DOHH2 (cell line): ENCODE measurements at regions not wholly inside any gene's neighbourhood (a gene's known extent, or its start where the extent isn't known, plus 50 kb on each side); places are given as distances from the start of the nearest gene placed in this dataset.

Experiments
- H3F3A ChIP-seq: fragments of 200-600 bp; sonication (generic), shearing (Covaris generic); 2 replicates; pipeline ENCODE4 v1.6.0; 2016; ENCODE audit warnings: antibody characterized with exemption, mild to moderate bottlenecking; ENCODE audit not compliant: control insufficient read depth, insufficient read depth
- H3K27ac ChIP-seq: fragments of 200-600 bp; sonication (generic); 2 replicates; pipeline ENCODE4 v1.5.1; 2014; ENCODE audit warnings: low read depth, mild to moderate bottlenecking, low read length, moderate library complexity
- H3K27me3 ChIP-seq: fragments of 200-600 bp; sonication (generic); 2 replicates; pipeline ENCODE4 v1.6.1; 2014; ENCODE audit warnings: mild to moderate bottlenecking, low read length, mixed read lengths; ENCODE audit not compliant: control insufficient read depth
- H3K36me3 ChIP-seq: fragments of 200-600 bp; sonication (generic); 2 replicates; pipeline ENCODE4 v1.6.1; 2014; ENCODE audit warnings: mild to moderate bottlenecking, low read length, moderate library complexity, mixed read lengths; ENCODE audit not compliant: control insufficient read depth
- H3K4me1 ChIP-seq: fragments of 200-600 bp; sonication (generic); 2 replicates; pipeline ENCODE4 v1.6.1; 2014; ENCODE audit warnings: mild to moderate bottlenecking, low read length, mixed read lengths; ENCODE audit not compliant: control insufficient read depth
- H3K4me2 ChIP-seq: fragments of 200-600 bp; sonication (generic); 2 replicates; pipeline ENCODE4 v1.6.0; 2014; ENCODE audit warnings: mild to moderate bottlenecking, low read length, moderate library complexity
- H3K4me3 ChIP-seq: fragments of 200-600 bp; sonication (generic); 2 replicates; pipeline ENCODE4 v1.5.1; 2014; ENCODE audit warnings: mild to moderate bottlenecking, low read length, mixed read lengths
- H3K79me2 ChIP-seq: fragments of 200-600 bp; sonication (generic); 2 replicates; pipeline ENCODE4 v1.6.1; 2014; ENCODE audit warnings: mild to moderate bottlenecking, low read length, mixed read lengths; ENCODE audit not compliant: control insufficient read depth
- H3K9me2 ChIP-seq: fragments of 200-600 bp; sonication (generic); replicated peaks from 2 replicates; pipeline ENCODE4 v1.6.1; 2014; ENCODE audit warnings: mild to moderate bottlenecking, low read length, mixed read lengths; ENCODE audit not compliant: control insufficient read depth
- H3K9me3 ChIP-seq: fragments of 200-600 bp; sonication (generic); 2 replicates; pipeline ENCODE4 v1.6.1; 2014; ENCODE audit warnings: antibody characterized with exemption, low read length, mixed read lengths; ENCODE audit not compliant: control insufficient read depth, insufficient read depth
- H4K20me1 ChIP-seq: fragments of 200-600 bp; sonication (generic); 2 replicates; pipeline ENCODE4 v1.6.0; 2014; ENCODE audit warnings: low read depth, mild to moderate bottlenecking, antibody characterized with exemption, low read length, moderate library complexity; ENCODE audit not compliant: control insufficient read depth, insufficient read depth
- EZH2phosphoT487 ChIP-seq: fragments of 200-600 bp; sonication (generic); IDR thresholded peaks from 2 replicates; pipeline ENCODE4 v1.6.1; 2017; ENCODE audit warnings: borderline replicate concordance, mild to moderate bottlenecking, antibody characterized with exemption, low read length, moderate library complexity, mixed read lengths
- TF ChIP-seq, protein P1 (sequence below): fragments of 200-600 bp; sonication (generic); IDR thresholded peaks from one replicate; pipeline ENCODE4 v1.5.1; 2014; ENCODE audit warnings: antibody characterized with exemption, mild to moderate bottlenecking, low read depth, low read length; ENCODE audit not compliant: poor library complexity, severe bottlenecking

DNA sequence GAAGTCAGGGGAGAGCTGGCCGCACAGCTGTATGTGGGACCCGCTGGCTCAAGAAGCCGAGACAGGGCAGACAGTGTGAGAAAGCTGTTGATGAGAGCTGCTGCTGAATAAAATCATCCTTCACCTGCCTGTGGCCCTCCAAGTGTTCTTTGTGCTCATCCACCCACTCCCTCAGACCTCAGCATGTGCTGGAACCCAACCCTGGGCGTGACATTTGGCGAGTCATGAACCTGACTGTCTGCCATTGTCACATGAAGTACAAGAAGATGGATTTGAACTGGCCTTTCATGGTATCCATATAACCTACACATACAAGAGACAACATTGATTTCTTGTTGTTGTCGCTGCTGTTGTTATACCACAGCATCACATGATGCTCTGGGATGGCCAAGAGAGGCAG, 139.7 kb upstream of the PLCXD3 start:
- H3K4me1 ChIP-seq = no peaks in the 10 kb centered on the region
- H3K27ac ChIP-seq = no peak overlapping the region
- H3K4me3 ChIP-seq = no peak overlapping the region

DNA sequence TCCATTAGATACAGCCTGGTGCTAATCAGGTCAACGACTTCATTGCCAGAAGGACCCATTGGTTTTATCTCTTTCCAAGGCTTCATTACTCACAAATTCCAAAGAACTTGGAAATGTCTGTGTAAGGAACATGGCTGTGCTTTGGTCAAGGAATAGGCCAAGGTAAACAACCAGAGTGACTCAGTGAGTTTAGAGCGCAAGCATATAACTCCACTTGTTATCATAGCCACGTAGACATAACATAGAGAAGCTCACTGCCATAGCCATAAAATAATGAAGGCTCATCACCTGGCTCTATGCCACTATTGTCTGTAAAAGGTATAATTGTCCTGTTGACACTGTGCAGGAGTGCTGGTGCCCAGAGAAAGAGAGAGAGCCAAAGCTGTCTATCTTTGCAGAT, 139.3 kb upstream of the PLCXD3 start:
- no peaks in the 10 kb centered on the region for H3K4me1 ChIP-seq
- no peaks in the 10 kb centered on the region for H3K79me2 ChIP-seq
- no peaks in the 10 kb centered on the region for H3F3A ChIP-seq
- H3K4me3 ChIP-seq = no peak overlapping the region
- no peaks in the 10 kb centered on the region for H3K9me2 ChIP-seq
- no peak for TF ChIP-seq EZH2phosphoT487
- TF ChIP-seq, protein P1, sequence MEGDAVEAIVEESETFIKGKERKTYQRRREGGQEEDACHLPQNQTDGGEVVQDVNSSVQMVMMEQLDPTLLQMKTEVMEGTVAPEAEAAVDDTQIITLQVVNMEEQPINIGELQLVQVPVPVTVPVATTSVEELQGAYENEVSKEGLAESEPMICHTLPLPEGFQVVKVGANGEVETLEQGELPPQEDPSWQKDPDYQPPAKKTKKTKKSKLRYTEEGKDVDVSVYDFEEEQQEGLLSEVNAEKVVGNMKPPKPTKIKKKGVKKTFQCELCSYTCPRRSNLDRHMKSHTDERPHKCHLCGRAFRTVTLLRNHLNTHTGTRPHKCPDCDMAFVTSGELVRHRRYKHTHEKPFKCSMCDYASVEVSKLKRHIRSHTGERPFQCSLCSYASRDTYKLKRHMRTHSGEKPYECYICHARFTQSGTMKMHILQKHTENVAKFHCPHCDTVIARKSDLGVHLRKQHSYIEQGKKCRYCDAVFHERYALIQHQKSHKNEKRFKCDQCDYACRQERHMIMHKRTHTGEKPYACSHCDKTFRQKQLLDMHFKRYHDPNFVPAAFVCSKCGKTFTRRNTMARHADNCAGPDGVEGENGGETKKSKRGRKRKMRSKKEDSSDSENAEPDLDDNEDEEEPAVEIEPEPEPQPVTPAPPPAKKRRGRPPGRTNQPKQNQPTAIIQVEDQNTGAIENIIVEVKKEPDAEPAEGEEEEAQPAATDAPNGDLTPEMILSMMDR = no peak
- no peaks in the 10 kb centered on the region for H3K36me3 ChIP-seq
- H3K27me3 ChIP-seq = no peaks in the 10 kb centered on the region
- H3K9me3 ChIP-seq = no peaks in the 10 kb centered on the region
- H3K4me2 ChIP-seq = no peak overlapping the region
- H3K27ac ChIP-seq = no peak overlapping the region
- no peaks in the 10 kb centered on the region for H4K20me1 ChIP-seq

More for the DNA sequence above, 139.7 kb upstream of the PLCXD3 start:
- no peak overlapping the region for H3K4me2 ChIP-seq
- no peaks in the 10 kb centered on the region for H3K27me3 ChIP-seq
- H4K20me1 ChIP-seq = no peaks in the 10 kb centered on the region
- H3F3A ChIP-seq = no peaks in the 10 kb centered on the region
- TF ChIP-seq, protein P1 = no peak
- no peak for TF ChIP-seq EZH2phosphoT487
- no peaks in the 10 kb centered on the region for H3K9me2 ChIP-seq
- no peaks in the 10 kb centered on the region for H3K36me3 ChIP-seq
- no peaks in the 10 kb centered on the region for H3K9me3 ChIP-seq
- no peaks in the 10 kb centered on the region for H3K79me2 ChIP-seq

DNA sequence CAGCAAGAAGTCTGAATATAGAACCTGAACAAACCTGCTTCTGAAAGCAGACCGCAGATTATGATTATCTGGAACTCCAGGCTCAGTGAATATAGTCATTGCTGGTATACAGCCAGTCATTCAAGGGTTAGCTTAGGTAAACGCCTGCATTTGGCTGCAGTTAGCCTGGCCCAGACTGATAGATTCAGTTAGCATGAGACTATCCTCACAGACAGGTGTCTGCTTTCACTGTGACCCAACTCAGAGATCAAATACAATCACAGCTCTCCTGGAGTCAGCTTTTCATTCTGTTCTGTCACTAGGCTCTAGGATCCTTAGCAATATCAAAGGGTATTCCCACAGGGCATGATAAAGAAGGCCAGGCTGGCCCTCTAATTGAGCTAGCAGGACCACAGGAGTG, 138.6 kb upstream of the PLCXD3 start:
- no peaks in the 10 kb centered on the region for H3K27me3 ChIP-seq
- H3K79me2 ChIP-seq = no peaks in the 10 kb centered on the region
- no peaks in the 10 kb centered on the region for H3K4me1 ChIP-seq
- TF ChIP-seq, protein P1 = no peak
- TF ChIP-seq EZH2phosphoT487 = no peak
- H3K9me3 ChIP-seq = no peaks in the 10 kb centered on the region
- H3K36me3 ChIP-seq = no peaks in the 10 kb centered on the region
- H3K27ac ChIP-seq = no peak overlapping the region
- no peak overlapping the region for H3K4me3 ChIP-seq
- no peak overlapping the region for H3K4me2 ChIP-seq
- H3F3A ChIP-seq = no peaks in the 10 kb centered on the region
- H3K9me2 ChIP-seq = no peaks in the 10 kb centered on the region
- H4K20me1 ChIP-seq = no peaks in the 10 kb centered on the region

DNA sequence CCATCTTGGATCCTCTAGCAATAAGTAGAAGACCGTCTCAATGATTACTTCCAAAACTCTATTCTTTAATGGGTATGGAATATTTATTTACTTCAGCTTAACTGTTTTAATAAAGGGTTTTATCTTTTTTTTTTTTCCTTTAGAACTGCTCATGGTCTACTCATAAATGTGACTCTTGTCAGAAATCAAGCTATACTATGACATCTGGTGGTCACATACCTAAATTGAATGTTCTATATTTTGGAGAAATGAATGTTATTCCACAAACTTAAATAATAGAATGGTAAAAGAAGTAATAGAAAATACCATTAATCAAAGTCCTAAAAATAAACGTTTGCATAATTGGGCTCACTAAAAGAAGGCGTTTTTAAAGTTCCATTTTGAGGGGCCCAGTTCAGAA, 131.2 kb upstream of the PLCXD3 start:
- Histone ChIP-seq H3K9me3 (no peaks in the 10 kb centered on the region), H4K20me1 (no peaks in the 10 kb centered on the region), H3K4me3 (no peak overlapping the region), H3K9me2 (no peaks in the 10 kb centered on the region), H3K79me2 (no peaks in the 10 kb centered on the region), H3K4me2 (no peak overlapping the region), H3K27ac (no peak overlapping the region), H3K27me3 (0 out of 2 replicates have a peak, but pooled peaks cover 3% of the 10 kb centered on the region), H3K36me3 (no peaks in the 10 kb centered on the region), H3F3A (no peaks in the 10 kb centered on the region), H3K4me1 (no peaks in the 10 kb centered on the region)
- TF ChIP-seq EZH2phosphoT487 = no peak
- TF ChIP-seq, protein P1 = no peak
